CD4-positive, alpha-beta T cell treated with Interleukin-4 for 4 hours (primary cell): ENCODE measurements at regions not wholly inside any gene's neighbourhood (a gene's known extent, or its start where the extent isn't known, plus 50 kb on each side); places are given as distances from the start of the nearest gene placed in this dataset.

Source experiments
- DNase-seq: peaks from one replicate; pipeline ENCODE4 v3.0.0-alpha.2; 2020

DNA sequence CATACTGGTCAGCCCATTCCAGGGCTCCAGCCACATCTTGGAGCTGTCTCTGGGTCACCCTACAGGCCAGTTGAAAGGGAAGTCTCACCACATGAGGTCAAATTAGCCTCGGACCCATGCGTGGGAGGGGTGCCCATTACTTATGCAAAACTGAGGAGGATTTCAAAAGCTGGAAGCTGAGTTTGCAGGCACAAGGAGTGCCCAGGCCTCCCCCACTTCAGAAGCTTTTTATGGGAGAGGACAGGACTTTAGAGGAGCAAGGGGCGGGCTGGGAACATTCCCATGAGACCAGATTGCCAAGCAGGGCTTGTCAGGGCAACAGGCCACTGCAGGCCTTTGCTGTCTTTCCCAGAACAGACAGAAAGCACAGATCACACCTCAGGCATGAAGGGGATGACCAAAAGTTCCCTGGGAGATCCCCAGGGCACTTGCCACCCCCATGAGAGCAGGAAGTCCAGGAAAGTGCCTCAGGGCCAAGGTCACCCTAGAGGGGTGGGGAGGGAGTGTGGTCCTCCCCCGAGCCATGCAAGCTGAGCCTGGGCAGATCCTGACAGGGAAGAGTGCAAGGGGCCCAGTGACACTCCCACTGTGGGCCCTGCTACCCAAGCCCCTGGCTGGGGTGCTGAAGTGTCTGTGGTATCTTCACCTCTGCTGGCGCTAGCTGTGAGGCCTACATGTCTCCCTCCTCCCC, 267.7 kb downstream of the BCL11A start:
- DNase-seq: no peak

GRCh38 chr2:60283626-60284025, 269.8 kb downstream of the BCL11A start:
- DNase-seq: no peak

GRCh38 chr2:60282886-60283285, 270.6 kb downstream of the BCL11A start:
- no peak for DNase-seq

- no peak for DNase-seq
These were observed 271.7 kb downstream of the BCL11A start for GRCh38 chr2:60281730-60282129.

- no peak for DNase-seq
These were observed 273.2 kb downstream of the BCL11A start for GRCh38 chr2:60280238-60280637.

- DNase-seq: no peak
These were observed 274.5 kb downstream of the BCL11A start for GRCh38 chr2:60278906-60279305.

- DNase-seq: no peak
These were observed 277.5 kb downstream of the BCL11A start for GRCh38 chr2:60275958-60276357.

DNA sequence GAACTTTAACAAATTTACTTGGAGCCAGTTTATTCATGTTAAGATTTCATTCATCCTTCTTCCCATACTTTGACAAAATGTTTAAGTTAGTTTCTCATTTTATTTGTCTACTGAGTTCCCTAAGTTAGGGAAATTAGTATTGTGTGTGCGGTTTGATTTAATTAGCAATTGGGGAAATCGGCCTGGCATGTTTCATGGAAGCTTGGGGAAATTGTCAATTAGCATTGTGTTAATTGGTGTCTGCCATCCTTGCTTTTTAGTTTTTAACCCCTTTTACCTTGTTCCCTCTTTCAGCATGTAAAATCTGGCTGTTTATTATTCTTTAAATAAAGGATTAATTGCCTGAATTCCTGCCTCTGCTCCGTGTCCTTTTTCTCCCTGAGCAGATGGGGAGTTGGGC, 279.6 kb downstream of the BCL11A start:
- DNase-seq: no peak

DNA sequence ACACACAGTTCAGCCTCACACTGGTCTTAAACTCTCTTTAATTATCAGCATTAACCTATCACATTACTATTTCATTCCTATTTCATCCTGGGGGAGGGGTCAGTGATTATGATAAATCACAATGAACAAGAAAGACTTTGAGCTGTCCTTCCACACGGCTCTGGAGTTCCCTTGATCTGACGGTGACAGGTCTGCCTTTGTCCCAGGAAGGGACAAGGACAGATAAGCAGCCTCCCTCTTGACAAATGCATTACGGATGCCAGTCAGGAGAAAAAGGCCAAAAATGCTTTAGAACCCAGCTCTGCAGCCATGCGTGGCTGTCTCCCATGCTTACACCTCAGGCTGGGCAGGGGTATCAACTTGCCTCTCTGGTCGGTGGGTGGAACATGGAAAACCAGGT, 281.7 kb downstream of the BCL11A start:
- DNase-seq: no peak

DNA sequence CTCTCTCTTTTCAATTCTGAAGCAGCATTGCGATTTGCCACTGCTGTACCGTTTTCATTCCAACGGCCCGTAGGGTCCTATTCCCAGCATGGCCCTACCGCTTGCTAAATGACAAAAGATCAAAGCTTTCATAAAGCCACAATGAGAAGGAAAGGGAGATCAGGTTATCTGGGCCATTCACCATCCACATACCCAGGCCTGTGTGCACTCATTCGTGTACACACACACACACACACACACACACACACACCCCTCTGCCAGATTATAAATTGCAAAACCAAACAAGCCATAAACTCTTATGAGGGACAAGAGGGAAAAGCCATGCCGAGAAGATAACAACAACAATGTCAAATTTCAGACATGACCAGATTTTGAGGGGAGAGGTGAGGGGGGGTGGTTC, 282.3 kb downstream of the BCL11A start:
- no peak for DNase-seq

GRCh38 chr2:60268661-60269060, 284.8 kb downstream of the BCL11A start:
- no peak for DNase-seq

DNA sequence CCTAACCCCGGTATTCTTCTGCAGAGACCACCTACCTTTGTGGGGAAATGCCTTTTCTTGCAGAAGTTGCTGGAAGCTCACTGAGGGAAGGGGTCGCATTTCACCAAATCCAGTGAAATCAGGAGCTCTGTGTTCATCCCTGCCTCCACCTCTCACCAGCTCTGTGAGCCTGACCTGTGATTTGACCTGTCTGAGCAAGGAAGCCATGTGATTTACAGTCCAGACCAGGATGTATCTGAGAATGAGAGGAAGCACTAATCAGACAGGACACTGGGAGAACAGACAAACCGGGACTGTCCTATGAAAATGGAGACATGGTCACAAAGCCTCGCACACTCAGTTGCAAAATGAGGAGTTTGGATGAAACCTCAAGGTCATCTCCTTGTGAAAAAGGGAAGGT, 285.4 kb downstream of the BCL11A start:
- no peak for DNase-seq

- no peak for DNase-seq
These were observed 286.3 kb downstream of the BCL11A start for GRCh38 chr2:60267122-60267521.

GRCh38 chr2:60262178-60262577, 291.3 kb downstream of the BCL11A start:
- no peak for DNase-seq

DNA sequence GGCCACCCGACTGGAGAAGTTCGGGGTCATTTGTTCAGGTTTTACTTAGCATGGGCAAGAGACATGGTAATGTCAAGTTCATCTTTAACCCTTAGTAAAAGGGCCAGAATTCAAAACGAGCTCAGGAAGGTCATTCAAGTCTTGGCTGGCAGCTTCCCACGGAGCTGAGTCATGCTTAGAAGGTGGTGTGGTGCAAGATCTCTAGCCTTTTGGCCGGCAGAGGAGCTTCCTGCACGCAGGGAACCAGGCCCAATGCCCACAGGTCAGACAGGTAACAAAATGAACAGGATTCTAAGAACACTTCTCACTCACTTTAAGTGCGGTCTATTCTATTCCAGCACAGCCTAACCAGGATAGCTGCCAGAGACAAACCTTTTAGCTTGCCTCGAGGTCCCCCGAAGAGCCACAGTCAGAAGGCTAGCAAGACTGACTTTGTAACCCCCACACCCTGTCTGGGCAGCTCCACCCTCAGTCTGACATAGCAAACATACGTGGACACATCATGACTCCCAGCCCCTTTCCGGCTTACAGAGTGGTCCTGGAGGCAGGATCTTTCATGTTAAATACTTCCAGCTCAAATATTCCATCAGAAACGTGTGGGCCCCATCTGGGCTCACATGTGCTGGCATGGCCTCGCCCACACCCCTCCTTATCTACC, 292.7 kb downstream of the BCL11A start:
- no peak for DNase-seq

DNA sequence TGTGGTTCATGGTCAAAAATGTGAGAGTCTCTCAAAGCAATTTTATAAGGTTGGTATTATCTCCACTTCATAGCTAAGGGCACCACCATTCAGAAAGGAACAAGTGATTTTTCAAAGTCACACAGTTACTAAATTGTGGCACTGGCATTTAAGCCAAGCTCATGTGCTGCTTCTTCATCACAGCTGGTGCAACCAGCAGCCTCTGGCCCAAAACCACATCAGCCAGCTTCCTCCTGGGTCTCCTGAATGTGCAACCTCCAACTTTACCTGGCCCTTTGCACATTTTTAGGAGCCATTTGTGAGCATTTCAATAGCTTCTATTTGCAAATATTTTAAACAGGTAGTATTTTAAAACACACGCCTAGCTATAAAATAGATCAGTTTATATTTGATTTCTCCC, 293.7 kb downstream of the BCL11A start:
- no peak for DNase-seq

- no peak for DNase-seq
These were observed 300.8 kb downstream of the BCL11A start for GRCh38 chr2:60252581-60253150.

DNA sequence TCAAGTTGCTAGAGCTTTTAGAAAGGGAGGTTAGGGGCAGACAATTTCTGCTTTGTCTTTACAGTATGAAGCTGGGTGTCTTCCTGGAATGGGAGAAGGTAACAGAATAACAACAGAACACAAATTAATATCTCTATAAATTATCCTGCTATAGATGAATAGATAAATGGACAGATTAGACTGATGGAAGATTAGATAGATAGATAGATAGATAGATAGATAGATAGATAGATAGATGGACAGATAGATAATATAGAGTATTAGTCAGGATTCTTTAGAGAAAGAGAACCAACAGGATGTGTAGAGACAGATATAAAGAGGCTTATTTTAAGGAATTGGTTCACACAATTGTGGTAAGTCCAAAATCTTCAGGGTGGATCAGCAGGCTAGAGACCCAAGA, 302.2 kb downstream of the BCL11A start:
- DNase-seq: no peak

GRCh38 chr2:60249879-60250278, 303.6 kb downstream of the BCL11A start:
- DNase-seq: no peak

- no peak for DNase-seq
These were observed 306.0 kb downstream of the BCL11A start for GRCh38 chr2:60247471-60247870.

DNA sequence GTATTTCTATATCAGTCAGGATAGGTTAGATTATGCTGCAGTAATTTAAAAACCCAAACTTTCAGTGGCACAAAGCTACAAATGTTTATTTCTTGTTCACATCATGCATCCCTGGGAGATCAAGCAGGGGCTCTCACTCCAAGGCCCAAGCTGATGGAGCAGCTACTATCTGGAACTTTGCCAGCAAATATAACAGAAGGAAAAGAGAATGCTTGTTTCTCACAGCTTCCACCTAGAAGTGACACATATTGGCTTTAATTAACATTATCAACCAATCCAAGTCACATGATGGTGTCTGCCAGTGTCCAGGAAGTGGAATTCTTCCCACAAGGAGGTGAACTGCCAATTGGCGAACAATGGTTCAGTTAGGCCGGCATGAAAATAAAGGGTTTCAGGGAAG, 306.9 kb downstream of the BCL11A start:
- no peak for DNase-seq

DNA sequence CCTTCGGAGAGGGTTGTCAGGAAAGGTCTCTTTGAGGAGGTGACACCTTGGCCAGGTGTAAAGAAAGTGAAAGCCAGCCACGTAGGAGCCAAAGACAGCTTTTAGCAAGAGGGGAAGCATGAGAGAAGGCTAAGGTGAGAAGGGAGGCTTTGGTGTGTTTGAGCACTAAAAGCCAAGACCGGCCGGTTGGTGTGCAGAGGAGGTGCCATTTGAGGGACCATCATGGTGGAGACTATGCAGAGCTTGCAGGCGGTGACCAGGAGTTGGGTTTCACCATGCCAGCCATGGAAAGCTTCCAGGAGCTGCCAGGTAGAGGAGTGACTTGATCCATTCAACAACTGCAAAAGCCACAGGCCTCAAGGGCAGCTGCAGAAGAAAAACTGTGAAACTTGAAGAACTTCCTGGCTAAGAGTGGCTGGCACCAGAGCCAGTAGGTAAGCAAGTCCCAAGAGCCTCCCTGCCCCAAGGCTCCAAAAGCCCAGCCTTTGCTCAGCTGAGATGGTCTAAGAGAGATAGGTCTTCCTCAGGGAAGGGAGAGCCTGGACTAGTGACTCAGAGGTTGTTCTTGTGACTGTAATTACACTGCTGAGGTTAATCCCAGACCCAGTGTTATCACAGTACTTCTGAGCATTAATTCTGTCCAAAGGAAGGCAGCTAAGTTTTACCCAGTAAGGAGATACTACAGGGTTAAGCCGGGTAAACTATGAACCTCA, 319.0 kb downstream of the BCL11A start:
- DNase-seq: no peak

- no peak for DNase-seq
These were observed 322.9 kb downstream of the BCL11A start for GRCh38 chr2:60230596-60230995.

GRCh38 chr2:60230037-60230436, 323.4 kb downstream of the BCL11A start:
- DNase-seq: no peak
